MCF 10A (cell line): ENCODE measurements at regions not wholly inside any gene's neighbourhood (a gene's known extent, or its start where the extent isn't known, plus 50 kb on each side); places are given as distances from the start of the nearest gene placed in this dataset.

ENCODE experiments used
- BruUV-seq: library from RNA; stranded (reverse); fragments of 400-500 nt; replicated peaks from 2 replicates; lab custom pipeline; 2021; lab: Mats Ljungman, UMichigan
- CTCF ChIA-PET: fragments of 300-600 bp; sonication (Branson Sonifier 250); formaldehyde crosslinking; extraction: SDS; loops from one replicate; lab custom pipeline; 2021; ENCODE audit warnings: antibody characterized with exemption, inconsistent platforms; lab: Yijun Ruan, JAX
- POLR2A ChIA-PET: fragments of 300-600, 350-650 bp; sonication (Branson Sonifier 250); formaldehyde crosslinking; extraction: SDS; loops from one replicate; lab custom pipeline; 2020; ENCODE audit warnings: antibody characterized with exemption, inconsistent platforms; lab: Yijun Ruan, JAX
- DNase-seq: peaks from one replicate; pipeline ENCODE4 v3.0.0-alpha.2; 2018; ENCODE audit not compliant: unreplicated experiment
- H3K27ac Mint-ChIP-seq: one replicate; pipeline ENCODE4 v1.8.0; 2022; ENCODE audit warnings: mild to moderate bottlenecking, low read depth, mixed read lengths; ENCODE audit not compliant: unreplicated experiment
- H3K27me3 Mint-ChIP-seq: one replicate; pipeline ENCODE4 v1.8.0; 2022; ENCODE audit warnings: mixed read lengths; ENCODE audit not compliant: insufficient read depth, unreplicated experiment
- H3K36me3 Mint-ChIP-seq: one replicate; pipeline ENCODE4 v1.8.0; 2022; ENCODE audit warnings: mild to moderate bottlenecking, moderate library complexity, mixed read lengths; ENCODE audit not compliant: insufficient read depth, unreplicated experiment
- H3K4me1 Mint-ChIP-seq: one replicate; pipeline ENCODE4 v1.8.0; 2022; ENCODE audit warnings: mixed read lengths; ENCODE audit not compliant: insufficient read depth, unreplicated experiment
- H3K4me3 Mint-ChIP-seq: one replicate; pipeline ENCODE4 v1.8.0; 2022; ENCODE audit warnings: mild to moderate bottlenecking, moderate library complexity, mixed read lengths; ENCODE audit not compliant: unreplicated experiment
- H3K9me3 Mint-ChIP-seq: one replicate; pipeline ENCODE4 v1.8.0; 2022; ENCODE audit warnings: mixed read lengths; ENCODE audit not compliant: unreplicated experiment
- CTCF ChIP-seq: fragments of 200-600 bp; IDR thresholded peaks from one replicate; pipeline ENCODE4 v1.8.0; 2022; ENCODE audit warnings: antibody characterized with exemption, mild to moderate bottlenecking; ENCODE audit not compliant: unreplicated experiment
- intact Hi-C: fragments of 100-400 bp; cut with micrococcal nuclease; formaldehyde crosslinking; loops from 2 replicates; pipeline ENCODE4 v1.14.1; 2022

- POLR2A ChIA-PET: no interaction called here
- no peak overlapping the region for H3K4me3 Mint-ChIP-seq
- BruUV-seq: no TSS peak
- peak; percentile 81 for TF ChIP-seq CTCF
- H3K27ac Mint-ChIP-seq: no peak overlapping the region
- intact Hi-C loops: loop anchor here (1.0 to 5.0 kb wide), 2 partner anchors 879 to 1129 kb away; no protein-coding TSS in a partner anchor
- peaks cover 73% of the 10 kb centered on the region for H3K27me3 Mint-ChIP-seq
- CTCF ChIA-PET: interaction anchor here (0.6 to 2.1 kb wide), 18 partner anchors 10 to 886 kb away, joined by 3 to 8 read pairs (median 4); no protein-coding TSS in a partner anchor
- no peaks in the 10 kb centered on the region for H3K4me1 Mint-ChIP-seq
- H3K36me3 Mint-ChIP-seq: no peaks in the 10 kb centered on the region
- DNase-seq: peak; percentile 83
- H3K9me3 Mint-ChIP-seq: no peaks in the 10 kb centered on the region
These were observed 71.0 kb upstream of the CSF3R start for GRCh38 chr1:36553591-36554322.

GRCh38 chr1:36542962-36543515 lies 60.3 kb upstream of the CSF3R start:
- Mint-ChIP-seq H3K27me3 (peaks cover 36% of the 10 kb centered on the region), H3K4me3 (no peak overlapping the region), H3K36me3 (no peaks in the 10 kb centered on the region), H3K27ac (no peak overlapping the region), H3K4me1 (no peaks in the 10 kb centered on the region), H3K9me3 (no peaks in the 10 kb centered on the region)
- no peak for TF ChIP-seq CTCF
- no peak for DNase-seq
- POLR2A ChIA-PET: no interaction called here
- intact Hi-C loops: no loop called here
- CTCF ChIA-PET: interaction anchor here (1.0 to 1.1 kb wide), 3 partner anchors 10 to 34 kb away, joined by 3 read pairs; no protein-coding TSS in a partner anchor
- BruUV-seq: no TSS peak

GRCh38 chr1:36542024-36542961 lies 59.6 kb upstream of the CSF3R start:
- no peak overlapping the region for H3K27ac Mint-ChIP-seq
- no TSS peak for BruUV-seq
- ChIA-PET CTCF (interaction anchor here (1.0 to 1.1 kb wide), 2 partner anchors 11 to 34 kb away, joined by 3 read pairs; no protein-coding TSS in a partner anchor), POLR2A (no interaction called here)
- peaks cover 37% of the 10 kb centered on the region for H3K27me3 Mint-ChIP-seq
- H3K4me3 Mint-ChIP-seq: no peak overlapping the region
- intact Hi-C loops: no loop called here
- H3K9me3 Mint-ChIP-seq: no peaks in the 10 kb centered on the region
- DNase-seq: no peak
- TF ChIP-seq CTCF: no peak
- H3K4me1 Mint-ChIP-seq: no peaks in the 10 kb centered on the region
- no peaks in the 10 kb centered on the region for H3K36me3 Mint-ChIP-seq

- H3K9me3 Mint-ChIP-seq: no peaks in the 10 kb centered on the region
- no TSS peak for BruUV-seq
These were observed 57.3 kb upstream of the CSF3R start for GRCh38 chr1:36540056-36540455.

More at GRCh38 chr1:36540056-36540455, 57.3 kb upstream of the CSF3R start:
- Mint-ChIP-seq H3K4me3 (no peak overlapping the region), H3K27ac (no peak overlapping the region), H3K27me3 (peaks cover 45% of the 10 kb centered on the region), H3K4me1 (no peaks in the 10 kb centered on the region), H3K36me3 (no peaks in the 10 kb centered on the region)
- ChIA-PET CTCF (interaction anchor here (1.5 kb wide), 1 partner anchor 36 kb away, joined by 6 read pairs; no protein-coding TSS in a partner anchor), POLR2A (no interaction called here)
- no peak for DNase-seq
- TF ChIP-seq CTCF: no peak
- intact Hi-C loops: no loop called here
